Mammary epithelial cell (primary cell): ENCODE measurements at regions not wholly inside any gene's neighbourhood (a gene's known extent, or its start where the extent isn't known, plus 50 kb on each side); places are given as distances from the start of the nearest gene placed in this dataset.

Source experiments
- EZH2 ChIP-seq: IDR thresholded peaks from 2 replicates; pipeline ENCODE4 v1.6.1; 2012; ENCODE audit warnings: low read length, inconsistent platforms, borderline replicate concordance
- TF ChIP-seq, protein P1 (sequence below), 2 donors: IDR thresholded peaks in 1 of 2; conservative IDR thresholded peaks in 1 of 2; 2 replicates each; pipeline ENCODE4 v1.5.1; 2011 to 2012; ENCODE audit warnings: inconsistent platforms in 2 of 2, low read length in 2 of 2, mild to moderate bottlenecking in 2 of 2, control low read depth in 1 of 2, low read depth in 1 of 2; ENCODE audit not compliant: insufficient read depth in 1 of 2; ENCODE audit errors: extremely low read depth in 1 of 2

- TF ChIP-seq, protein P1, sequence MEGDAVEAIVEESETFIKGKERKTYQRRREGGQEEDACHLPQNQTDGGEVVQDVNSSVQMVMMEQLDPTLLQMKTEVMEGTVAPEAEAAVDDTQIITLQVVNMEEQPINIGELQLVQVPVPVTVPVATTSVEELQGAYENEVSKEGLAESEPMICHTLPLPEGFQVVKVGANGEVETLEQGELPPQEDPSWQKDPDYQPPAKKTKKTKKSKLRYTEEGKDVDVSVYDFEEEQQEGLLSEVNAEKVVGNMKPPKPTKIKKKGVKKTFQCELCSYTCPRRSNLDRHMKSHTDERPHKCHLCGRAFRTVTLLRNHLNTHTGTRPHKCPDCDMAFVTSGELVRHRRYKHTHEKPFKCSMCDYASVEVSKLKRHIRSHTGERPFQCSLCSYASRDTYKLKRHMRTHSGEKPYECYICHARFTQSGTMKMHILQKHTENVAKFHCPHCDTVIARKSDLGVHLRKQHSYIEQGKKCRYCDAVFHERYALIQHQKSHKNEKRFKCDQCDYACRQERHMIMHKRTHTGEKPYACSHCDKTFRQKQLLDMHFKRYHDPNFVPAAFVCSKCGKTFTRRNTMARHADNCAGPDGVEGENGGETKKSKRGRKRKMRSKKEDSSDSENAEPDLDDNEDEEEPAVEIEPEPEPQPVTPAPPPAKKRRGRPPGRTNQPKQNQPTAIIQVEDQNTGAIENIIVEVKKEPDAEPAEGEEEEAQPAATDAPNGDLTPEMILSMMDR (conservative IDR thresholded peaks at IDR 0.05 in 1 of 2, IDR thresholded peaks at IDR 0.05 in 1 of 2; ENCODE audit: extremely low read depth in 1 of 2, insufficient read depth in 1 of 2, low read depth in 1 of 2, low read length in 2 of 2) = no peak
- no peak for TF ChIP-seq EZH2
These were observed 274.7 kb downstream of the SOX4 start for GRCh38 chr6:21868226-21868625.
